Panc1 (cell line): ENCODE measurements at regions not wholly inside any gene's neighbourhood (a gene's known extent, or its start where the extent isn't known, plus 50 kb on each side); places are given as distances from the start of the nearest gene placed in this dataset.

Experiments used
- ATAC-seq: fragments of 200-7000 bp; cut with Tn5 transposase; 2 replicates; pipeline ENCODE4 v1.9.1; 2020; ENCODE audit warnings: mild to moderate bottlenecking, moderate library complexity
- BruUV-seq: library from RNA; stranded (reverse); fragments of 400-500 nt; replicated peaks from 2 replicates; lab custom pipeline; 2021; lab: Mats Ljungman, UMichigan
- CTCF ChIA-PET: fragments of 300-600 bp; sonication (Branson Sonifier 250); formaldehyde crosslinking; loops from one replicate; lab custom pipeline; 2022; ENCODE audit warnings: antibody characterized with exemption; lab: Charles Lee
- POLR2A ChIA-PET: fragments of 300-600 bp; sonication (Branson Sonifier 250); formaldehyde crosslinking; loops from one replicate; lab custom pipeline; 2022; ENCODE audit warnings: antibody characterized with exemption; lab: Charles Lee
- DNase-seq: peaks from one replicate; pipeline ENCODE4 v3.0.0-alpha.2; 2010; ENCODE audit warnings: low read depth, low spot score
- H3K27ac ChIP-seq: 2 replicates; pipeline ENCODE4 v1.5.1; 2011; ENCODE audit warnings: mild to moderate bottlenecking, low read length, inconsistent platforms
- H3K27me3 ChIP-seq: fragments of 200-500 bp; sonication (Bioruptor generic); 2 replicates; pipeline ENCODE4 v1.6.0; 2014; ENCODE audit warnings: low read length, inconsistent platforms; ENCODE audit not compliant: control insufficient read depth, insufficient read depth
- H3K36me3 ChIP-seq: fragments of 200-500 bp; sonication (Bioruptor generic); 2 replicates; pipeline ENCODE4 v1.5.1; 2014; ENCODE audit warnings: inconsistent platforms, mild to moderate bottlenecking, low read length, moderate library complexity; ENCODE audit not compliant: control insufficient read depth, insufficient read depth
- H3K4me1 ChIP-seq: 2 replicates; pipeline ENCODE4 v1.5.1; 2011; ENCODE audit warnings: inconsistent platforms, mild to moderate bottlenecking, low read length, moderate library complexity; ENCODE audit not compliant: control insufficient read depth, insufficient read depth
- H3K4me3 ChIP-seq, 2 experiments: 2 replicates each; pipeline ENCODE4 v1.5.1; 2011 to 2012; ENCODE audit warnings: low read depth in 2 of 2, low read length in 2 of 2, mild to moderate bottlenecking in 2 of 2, inconsistent platforms in 1 of 2, moderate library complexity in 1 of 2
- H3K9me3 ChIP-seq: fragments of 200-500 bp; sonication (Bioruptor generic); 2 replicates; pipeline ENCODE4 v1.5.1; 2014; ENCODE audit warnings: low read depth, mild to moderate bottlenecking, inconsistent platforms, low read length, moderate library complexity; ENCODE audit not compliant: control insufficient read depth, insufficient read depth
- POLR2AphosphoS5 ChIP-seq: IDR thresholded peaks from 2 replicates; pipeline ENCODE4 v1.6.1; 2012; ENCODE audit warnings: mild to moderate bottlenecking, low read depth, low read length, moderate library complexity
- REST ChIP-seq, 2 experiments: IDR thresholded peaks; 2 replicates each; pipeline ENCODE4 v1.6.1; 2011 to 2012; ENCODE audit warnings: low read depth in 2 of 2, control low read depth in 1 of 2, low read length in 1 of 2, mild to moderate bottlenecking in 1 of 2, moderate library complexity in 1 of 2; ENCODE audit not compliant: insufficient read depth in 1 of 2
- SIN3A ChIP-seq: IDR thresholded peaks from 2 replicates; pipeline ENCODE4 v1.6.1; 2012; ENCODE audit warnings: low read depth, mild to moderate bottlenecking, low read length, moderate library complexity, borderline replicate concordance; ENCODE audit not compliant: insufficient read depth
- TCF7L2 ChIP-seq: IDR thresholded peaks from 2 replicates; pipeline ENCODE4 v1.6.1; 2011; ENCODE audit warnings: mild to moderate bottlenecking, low read depth, low read length, inconsistent platforms
- in situ Hi-C: cut with HindIII; loops from 2 replicates; pipeline ENCODE4 v1.10.0; 2016; ENCODE audit warnings: low sequenced_read_pairs, low pct_unique_long_range_greater_than_20kb
- intact Hi-C: fragments of 100-400 bp; cut with micrococcal nuclease; formaldehyde crosslinking; loops from one replicate; pipeline ENCODE4 v1.10.0; 2022; ENCODE audit not compliant: unreplicated experiment
- TF ChIP-seq, protein P1 (sequence below): fragments of 450-650 bp; IDR thresholded peaks from 2 replicates; pipeline ENCODE4 v1.5.1; 2017; ENCODE audit warnings: mild to moderate bottlenecking

DNA sequence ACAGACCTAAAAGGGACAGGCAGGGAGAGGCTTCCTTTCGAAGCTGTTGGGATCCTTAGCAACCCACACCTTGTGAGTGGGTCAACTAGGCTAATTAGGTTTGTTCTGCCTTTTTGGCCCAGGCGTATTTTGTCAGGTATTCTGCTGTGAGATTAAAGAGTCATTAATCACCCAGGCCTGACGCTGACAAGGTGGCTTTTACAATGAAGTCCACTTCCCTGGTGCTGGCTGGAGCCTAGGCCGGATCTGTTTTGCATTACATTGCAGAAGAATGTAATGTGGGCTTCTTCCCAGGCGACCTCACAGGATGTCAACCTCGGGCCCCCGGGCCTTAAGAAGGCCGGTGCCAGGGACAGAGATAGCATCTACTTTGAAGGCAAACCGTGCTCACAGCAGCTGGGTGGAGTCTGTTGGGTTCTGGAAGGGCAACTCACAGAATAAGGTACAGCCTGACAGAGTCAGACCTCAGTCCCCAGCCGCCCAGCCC is 76.9 kb downstream of the HES1 start:
- H3K4me1 ChIP-seq: no peaks in the 10 kb centered on the region
- H3K27ac ChIP-seq: no peak overlapping the region
- intact Hi-C loops (no loop called here), in situ Hi-C loops (no loop called here)
- H3K4me3 ChIP-seq: no peak overlapping the region
- no peak for TF ChIP-seq SIN3A
- TF ChIP-seq, protein P1, sequence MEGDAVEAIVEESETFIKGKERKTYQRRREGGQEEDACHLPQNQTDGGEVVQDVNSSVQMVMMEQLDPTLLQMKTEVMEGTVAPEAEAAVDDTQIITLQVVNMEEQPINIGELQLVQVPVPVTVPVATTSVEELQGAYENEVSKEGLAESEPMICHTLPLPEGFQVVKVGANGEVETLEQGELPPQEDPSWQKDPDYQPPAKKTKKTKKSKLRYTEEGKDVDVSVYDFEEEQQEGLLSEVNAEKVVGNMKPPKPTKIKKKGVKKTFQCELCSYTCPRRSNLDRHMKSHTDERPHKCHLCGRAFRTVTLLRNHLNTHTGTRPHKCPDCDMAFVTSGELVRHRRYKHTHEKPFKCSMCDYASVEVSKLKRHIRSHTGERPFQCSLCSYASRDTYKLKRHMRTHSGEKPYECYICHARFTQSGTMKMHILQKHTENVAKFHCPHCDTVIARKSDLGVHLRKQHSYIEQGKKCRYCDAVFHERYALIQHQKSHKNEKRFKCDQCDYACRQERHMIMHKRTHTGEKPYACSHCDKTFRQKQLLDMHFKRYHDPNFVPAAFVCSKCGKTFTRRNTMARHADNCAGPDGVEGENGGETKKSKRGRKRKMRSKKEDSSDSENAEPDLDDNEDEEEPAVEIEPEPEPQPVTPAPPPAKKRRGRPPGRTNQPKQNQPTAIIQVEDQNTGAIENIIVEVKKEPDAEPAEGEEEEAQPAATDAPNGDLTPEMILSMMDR: no peak
- no peak for TF ChIP-seq POLR2AphosphoS5
- TF ChIP-seq REST (IDR thresholded peaks at IDR 0.05; ENCODE audit: insufficient read depth in 1 of 2, low read depth in 2 of 2, low read length in 1 of 2): no peak
- TF ChIP-seq TCF7L2: no peak
- DNase-seq (no peak), ATAC-seq (no peak)
- no peaks in the 10 kb centered on the region for H3K36me3 ChIP-seq
- ChIA-PET POLR2A (no interaction called here), CTCF (no interaction called here)
- no TSS peak for BruUV-seq
- no peaks in the 10 kb centered on the region for H3K9me3 ChIP-seq
- H3K27me3 ChIP-seq: no peaks in the 10 kb centered on the region

- POLR2A ChIA-PET: interaction anchor here (0.6 kb wide), 1 partner anchor 29 kb away, joined by 3 read pairs; no protein-coding TSS in a partner anchor
- no TSS peak for BruUV-seq
- DNase-seq (no peak), ATAC-seq (no peak)
- H3K4me1 ChIP-seq: no peaks in the 10 kb centered on the region
- in situ Hi-C loops (no loop called here), intact Hi-C loops (no loop called here)
- H3K36me3 ChIP-seq: no peaks in the 10 kb centered on the region
- no peak overlapping the region for H3K4me3 ChIP-seq
- TF ChIP-seq TCF7L2 (no peak), POLR2AphosphoS5 (no peak), SIN3A (no peak), REST (IDR thresholded peaks at IDR 0.05; ENCODE audit: insufficient read depth in 1 of 2, low read depth in 2 of 2, low read length in 1 of 2) (no peak)
- TF ChIP-seq, protein P1: no peak
- no peak overlapping the region for H3K27ac ChIP-seq
- no peaks in the 10 kb centered on the region for H3K27me3 ChIP-seq
- H3K9me3 ChIP-seq: no peaks in the 10 kb centered on the region
- CTCF ChIA-PET: no interaction called here
Measured at GRCh38 chr3:194215392-194215791, 79.4 kb downstream of the HES1 start.
